C4-2B (cell line): ENCODE measurements at regions not wholly inside any gene's neighbourhood (a gene's known extent, or its start where the extent isn't known, plus 50 kb on each side); places are given as distances from the start of the nearest gene placed in this dataset.

Source experiments
- ZFX ChIP-seq: fragments of 450-650 bp; IDR thresholded peaks from 2 replicates; pipeline ENCODE4 v1.6.1; 2017
- TF ChIP-seq, protein P1 (sequence below): fragments of 450-650 bp; conservative IDR thresholded peaks from 2 replicates; pipeline ENCODE4 v1.5.1; 2017; ENCODE audit warnings: mild to moderate bottlenecking

DNA sequence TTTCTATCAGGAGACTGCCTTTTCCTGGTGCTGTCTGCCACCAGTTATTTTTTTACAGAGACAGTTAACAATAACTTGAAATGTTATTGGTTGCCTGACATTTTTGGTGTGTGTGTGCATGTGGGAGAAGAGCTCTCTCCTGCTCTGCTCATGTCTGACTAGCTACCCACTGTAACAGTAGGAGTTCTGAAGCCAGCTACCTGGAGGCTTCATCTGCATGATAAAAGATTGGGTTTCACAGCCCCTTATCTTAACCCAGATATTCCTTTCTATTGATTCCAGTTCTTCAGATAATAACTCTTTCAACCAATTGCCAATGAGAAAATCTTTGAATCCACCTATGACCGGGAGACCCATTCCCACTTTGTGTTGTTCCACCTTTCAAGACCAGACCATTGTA is 237.4 kb upstream of the PPP1R3A start:
- TF ChIP-seq, protein P1, sequence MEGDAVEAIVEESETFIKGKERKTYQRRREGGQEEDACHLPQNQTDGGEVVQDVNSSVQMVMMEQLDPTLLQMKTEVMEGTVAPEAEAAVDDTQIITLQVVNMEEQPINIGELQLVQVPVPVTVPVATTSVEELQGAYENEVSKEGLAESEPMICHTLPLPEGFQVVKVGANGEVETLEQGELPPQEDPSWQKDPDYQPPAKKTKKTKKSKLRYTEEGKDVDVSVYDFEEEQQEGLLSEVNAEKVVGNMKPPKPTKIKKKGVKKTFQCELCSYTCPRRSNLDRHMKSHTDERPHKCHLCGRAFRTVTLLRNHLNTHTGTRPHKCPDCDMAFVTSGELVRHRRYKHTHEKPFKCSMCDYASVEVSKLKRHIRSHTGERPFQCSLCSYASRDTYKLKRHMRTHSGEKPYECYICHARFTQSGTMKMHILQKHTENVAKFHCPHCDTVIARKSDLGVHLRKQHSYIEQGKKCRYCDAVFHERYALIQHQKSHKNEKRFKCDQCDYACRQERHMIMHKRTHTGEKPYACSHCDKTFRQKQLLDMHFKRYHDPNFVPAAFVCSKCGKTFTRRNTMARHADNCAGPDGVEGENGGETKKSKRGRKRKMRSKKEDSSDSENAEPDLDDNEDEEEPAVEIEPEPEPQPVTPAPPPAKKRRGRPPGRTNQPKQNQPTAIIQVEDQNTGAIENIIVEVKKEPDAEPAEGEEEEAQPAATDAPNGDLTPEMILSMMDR: no peak
- no peak for TF ChIP-seq ZFX
